ENCODE measurements at regions not wholly inside any gene's neighbourhood (a gene's known extent, or its start where the extent isn't known, plus 50 kb on each side); places are given as distances from the start of the nearest gene placed in this dataset.

GRCh38 chr6:23031986-23032385 lies 462.6 kb downstream of the HDGFL1 start:
- TF ChIP-seq, protein P1, sequence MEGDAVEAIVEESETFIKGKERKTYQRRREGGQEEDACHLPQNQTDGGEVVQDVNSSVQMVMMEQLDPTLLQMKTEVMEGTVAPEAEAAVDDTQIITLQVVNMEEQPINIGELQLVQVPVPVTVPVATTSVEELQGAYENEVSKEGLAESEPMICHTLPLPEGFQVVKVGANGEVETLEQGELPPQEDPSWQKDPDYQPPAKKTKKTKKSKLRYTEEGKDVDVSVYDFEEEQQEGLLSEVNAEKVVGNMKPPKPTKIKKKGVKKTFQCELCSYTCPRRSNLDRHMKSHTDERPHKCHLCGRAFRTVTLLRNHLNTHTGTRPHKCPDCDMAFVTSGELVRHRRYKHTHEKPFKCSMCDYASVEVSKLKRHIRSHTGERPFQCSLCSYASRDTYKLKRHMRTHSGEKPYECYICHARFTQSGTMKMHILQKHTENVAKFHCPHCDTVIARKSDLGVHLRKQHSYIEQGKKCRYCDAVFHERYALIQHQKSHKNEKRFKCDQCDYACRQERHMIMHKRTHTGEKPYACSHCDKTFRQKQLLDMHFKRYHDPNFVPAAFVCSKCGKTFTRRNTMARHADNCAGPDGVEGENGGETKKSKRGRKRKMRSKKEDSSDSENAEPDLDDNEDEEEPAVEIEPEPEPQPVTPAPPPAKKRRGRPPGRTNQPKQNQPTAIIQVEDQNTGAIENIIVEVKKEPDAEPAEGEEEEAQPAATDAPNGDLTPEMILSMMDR (IDR thresholded peaks at IDR 0.05; ENCODE audit: unreplicated experiment) = no peak
- Mint-ChIP-seq H3K4me3 (ENCODE audit: unreplicated experiment) (no peak overlapping the region), H3K36me3 (ENCODE audit: low read depth, unreplicated experiment) (no peaks in the 10 kb centered on the region), H3K27me3 (ENCODE audit: unreplicated experiment) (no peaks in the 10 kb centered on the region), H3K4me1 (ENCODE audit: unreplicated experiment) (no peaks in the 10 kb centered on the region), H3K27ac (ENCODE audit: unreplicated experiment) (no peak overlapping the region), H3K9me3 (ENCODE audit: unreplicated experiment) (no peaks in the 10 kb centered on the region)
- no peak for DNase-seq (ENCODE audit: low spot score)

DNA sequence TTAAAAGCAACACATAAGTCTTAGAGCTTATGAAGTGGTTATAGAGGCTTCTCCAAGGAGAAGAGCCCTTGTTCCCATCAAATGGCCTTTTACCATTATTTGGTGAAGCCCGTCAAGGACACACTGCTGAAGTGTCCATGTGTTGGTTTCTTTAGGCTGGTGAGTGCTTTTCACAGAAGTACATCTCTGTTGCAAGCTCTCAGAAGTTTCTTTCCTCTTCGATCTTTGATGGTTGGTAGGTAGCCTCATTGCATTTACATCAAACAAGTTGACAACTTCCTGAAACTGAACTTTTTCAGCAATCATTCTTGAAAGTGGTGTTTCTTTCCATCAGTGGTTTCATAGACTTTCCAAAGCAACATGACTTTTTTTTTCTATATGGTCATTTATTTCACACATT lies 465.6 kb downstream of the HDGFL1 start:
- Mint-ChIP-seq H3K27me3 (ENCODE audit: unreplicated experiment) (no peaks in the 10 kb centered on the region), H3K9me3 (ENCODE audit: unreplicated experiment) (no peaks in the 10 kb centered on the region), H3K4me3 (ENCODE audit: unreplicated experiment) (no peak overlapping the region), H3K4me1 (ENCODE audit: unreplicated experiment) (no peaks in the 10 kb centered on the region), H3K27ac (ENCODE audit: unreplicated experiment) (no peak overlapping the region), H3K36me3 (ENCODE audit: low read depth, unreplicated experiment) (no peaks in the 10 kb centered on the region)
- TF ChIP-seq, protein P1 (IDR thresholded peaks at IDR 0.05; ENCODE audit: unreplicated experiment) = no peak
- no peak for DNase-seq (ENCODE audit: low spot score)

DNA sequence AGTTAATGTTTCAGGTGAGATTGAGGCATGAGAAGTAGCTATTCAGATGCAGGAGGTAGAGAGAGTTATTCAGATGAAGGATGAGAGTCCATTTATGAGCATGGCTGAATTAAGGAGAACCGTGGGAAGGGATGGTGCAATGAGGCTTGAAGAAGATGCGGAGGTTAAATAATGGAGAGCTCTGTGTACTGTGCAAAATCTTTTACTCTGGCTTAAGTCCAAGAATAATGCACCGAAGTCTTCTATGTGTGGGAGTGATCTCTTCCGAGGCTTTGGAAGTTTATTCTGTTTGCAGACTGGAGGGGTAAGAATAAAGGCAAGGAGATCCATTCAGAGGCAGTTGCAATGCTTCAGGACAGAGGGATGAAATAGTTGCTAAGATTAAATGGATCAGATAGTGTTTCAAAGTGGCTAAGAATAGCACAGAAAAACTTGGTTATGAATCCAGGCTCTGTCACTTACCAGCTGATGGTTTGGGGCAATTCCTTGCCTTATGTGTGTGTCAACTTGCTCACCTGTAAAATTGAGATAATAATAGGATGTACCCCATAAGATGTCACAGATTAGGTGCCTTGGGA lies 467.1 kb downstream of the HDGFL1 start:
- H3K4me3 Mint-ChIP-seq (ENCODE audit: unreplicated experiment) = no peak overlapping the region
- H3K27me3 Mint-ChIP-seq (ENCODE audit: unreplicated experiment) = no peaks in the 10 kb centered on the region
- H3K27ac Mint-ChIP-seq (ENCODE audit: unreplicated experiment) = no peak overlapping the region
- H3K36me3 Mint-ChIP-seq (ENCODE audit: low read depth, unreplicated experiment) = no peaks in the 10 kb centered on the region
- H3K4me1 Mint-ChIP-seq (ENCODE audit: unreplicated experiment) = no peaks in the 10 kb centered on the region
- no peak for DNase-seq (ENCODE audit: low spot score)
- no peaks in the 10 kb centered on the region for H3K9me3 Mint-ChIP-seq (ENCODE audit: unreplicated experiment)
- TF ChIP-seq, protein P1 (IDR thresholded peaks at IDR 0.05; ENCODE audit: unreplicated experiment) = no peak

- no peaks in the 10 kb centered on the region for H3K9me3 Mint-ChIP-seq (ENCODE audit: unreplicated experiment)
- no peaks in the 10 kb centered on the region for H3K4me1 Mint-ChIP-seq (ENCODE audit: unreplicated experiment)
- H3K36me3 Mint-ChIP-seq (ENCODE audit: low read depth, unreplicated experiment) = no peaks in the 10 kb centered on the region
- no peak for DNase-seq (ENCODE audit: low spot score)
- no peak overlapping the region for H3K27ac Mint-ChIP-seq (ENCODE audit: unreplicated experiment)
- TF ChIP-seq, protein P1 (IDR thresholded peaks at IDR 0.05; ENCODE audit: unreplicated experiment) = no peak
- H3K4me3 Mint-ChIP-seq (ENCODE audit: unreplicated experiment) = no peak overlapping the region
- H3K27me3 Mint-ChIP-seq (ENCODE audit: unreplicated experiment) = no peaks in the 10 kb centered on the region
These were observed 471.5 kb downstream of the HDGFL1 start for GRCh38 chr6:23040899-23041298.

GRCh38 chr6:23045280-23045679 lies 475.9 kb downstream of the HDGFL1 start:
- H3K27ac Mint-ChIP-seq (ENCODE audit: unreplicated experiment) = no peak overlapping the region
- no peaks in the 10 kb centered on the region for H3K4me1 Mint-ChIP-seq (ENCODE audit: unreplicated experiment)
- no peaks in the 10 kb centered on the region for H3K27me3 Mint-ChIP-seq (ENCODE audit: unreplicated experiment)
- no peaks in the 10 kb centered on the region for H3K9me3 Mint-ChIP-seq (ENCODE audit: unreplicated experiment)
- H3K4me3 Mint-ChIP-seq (ENCODE audit: unreplicated experiment) = no peak overlapping the region
- TF ChIP-seq, protein P1 (IDR thresholded peaks at IDR 0.05; ENCODE audit: unreplicated experiment) = no peak
- H3K36me3 Mint-ChIP-seq (ENCODE audit: low read depth, unreplicated experiment) = no peaks in the 10 kb centered on the region
- no peak for DNase-seq (ENCODE audit: low spot score)
